Right lobe of liver (tissue), 6 donors: ENCODE measurements at regions not wholly inside any gene's neighbourhood (a gene's known extent, or its start where the extent isn't known, plus 50 kb on each side); places are given as distances from the start of the nearest gene placed in this dataset.

Source experiments
- ATAC-seq, 4 donors: fragments of 200-7000 bp; cut with Tn5 transposase; one replicate each; pipeline ENCODE4 v1.9.1; 2020; ENCODE audit warnings: mild to moderate bottlenecking in 4 of 4, moderate library complexity in 4 of 4
- DNase-seq, 3 donors: peaks; one replicate each; pipeline ENCODE4 v3.0.0-alpha.2; 2020
- H3K27ac ChIP-seq, 3 donors: fragments of 200-600 bp; one replicate each; pipeline ENCODE4 v1.8.0; 2022
- H3K27me3 ChIP-seq, 2 donors: fragments of 200-600 bp; one replicate each; pipeline ENCODE4 v1.8.0; 2022
- H3K36me3 ChIP-seq, 4 donors: fragments of 200-600 bp; sonication (generic) in 1 of 4; one replicate each; pipeline versions ENCODE4 v1.5.1 to v1.8.0; 2017 to 2022; ENCODE audit warnings: control low read depth in 1 of 4
- H3K4me1 ChIP-seq, 4 donors: fragments of 200-600 bp; sonication (generic) in 1 of 4; one replicate each; pipeline versions ENCODE4 v1.5.1 to v1.8.0; 2017 to 2022; ENCODE audit warnings: control low read depth in 1 of 4
- H3K4me3 ChIP-seq, 3 donors: fragments of 200-600 bp; one replicate each; pipeline ENCODE4 v1.8.0; 2022
- H3K9me3 ChIP-seq, 4 donors: fragments of 200-600 bp; sonication (generic) in 1 of 4; one replicate each; pipeline versions ENCODE4 v1.5.1 to v1.8.0; 2017 to 2022; ENCODE audit warnings: control low read depth in 1 of 4
- CTCF ChIP-seq, 4 donors: fragments of 200-600 bp in 3 of 4; fragments of 450-650 bp in 1 of 4; IDR thresholded peaks; one replicate each; pipeline versions ENCODE4 v1.5.1 to v1.8.0; 2016 to 2022; ENCODE audit warnings: antibody characterized with exemption in 4 of 4, mild to moderate bottlenecking in 2 of 4
- POLR2A ChIP-seq: fragments of 450-650 bp; IDR thresholded peaks from one replicate; pipeline ENCODE4 v1.6.1; 2017; ENCODE audit warnings: antibody characterized with exemption, mild to moderate bottlenecking
- WGBS: methylation state at CpG from one replicate; pipeline ENCODE4 v1.1.6; 2018; ENCODE audit warnings: low coverage, low lambda C conversion rate; ENCODE audit not compliant: insufficient coverage; ENCODE audit errors: missing lambda C conversion rate; 5-methylcytosine and 5-hydroxymethylcytosine counted together
- intact Hi-C, 2 donors: fragments of 100-400 bp; cut with DNase I; formaldehyde crosslinking; loops; one replicate each; pipeline versions ENCODE4 v1.11.2 to v1.14.1; 2022
- donor health status: DM: no; HTN: yes; CAD: no.
- donor health status: DM: no; HTN: no; CAD: no.
- donor health status: DM: no; HTN: no; CAD: no.
- donor health status: DM: no; HTN: yes; CAD: no.
- donor health status: DM: no; HTN: yes; CAD: no.

DNA sequence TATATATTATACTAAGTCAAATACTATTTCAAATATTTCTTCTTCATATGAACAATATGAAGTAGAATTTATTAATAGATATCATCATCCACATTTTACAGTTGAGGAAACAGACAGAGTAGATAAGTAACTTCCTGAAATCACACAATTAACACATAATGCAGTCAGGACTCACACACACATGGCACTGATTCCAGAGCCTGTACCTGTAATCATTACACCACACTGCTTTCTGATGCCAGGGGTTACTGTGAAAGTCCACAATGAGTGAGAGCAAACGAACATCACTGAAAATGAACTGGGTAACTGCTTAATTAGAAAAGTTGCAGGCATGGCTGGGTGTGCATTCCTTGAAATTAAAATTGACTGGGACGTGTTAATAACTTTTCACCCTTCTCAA is 169.3 kb upstream of the IFNG-AS1 start:
- DNase-seq (no peak), ATAC-seq (peak in 3 of 4 donors; percentile 42 to 69 (median 49))
- Histone ChIP-seq H3K4me3 (no peak overlapping the region), H3K36me3 (no peaks in the 10 kb centered on the region), H3K9me3 (peaks cover 0 to 8% (median 0%) of the 10 kb centered on the region in 4 donors), H3K27me3 (no peaks in the 10 kb centered on the region), H3K4me1 (no peaks in the 10 kb centered on the region), H3K27ac (no peak overlapping the region)
- WGBS: 56% methylated on average over 2 of the region's 2 CpGs
- TF ChIP-seq POLR2A (no peak), CTCF (IDR thresholded peaks at IDR 0.05) (no peak)
- intact Hi-C loops: no loop called here

DNA sequence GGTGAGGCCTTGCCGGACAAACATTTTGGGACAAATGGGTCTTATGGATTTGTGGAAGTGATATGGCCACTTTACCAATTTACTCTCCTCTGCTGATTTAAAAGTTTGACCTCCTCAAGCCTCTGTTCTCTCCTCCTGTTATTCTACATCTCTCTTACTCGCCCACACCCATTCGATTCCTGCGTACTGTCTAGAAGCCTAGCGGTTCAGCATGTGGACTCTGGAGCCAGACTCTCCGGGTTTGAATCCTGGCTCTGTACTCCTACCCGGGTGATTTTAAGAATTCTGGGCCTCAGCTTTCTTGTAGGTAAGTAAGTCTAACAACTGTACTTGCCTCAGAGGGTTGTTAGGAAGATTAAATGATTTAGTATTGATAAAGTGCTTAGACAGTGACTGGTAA is 168.6 kb upstream of the IFNG-AS1 start:
- Histone ChIP-seq H3K4me3 (no peak overlapping the region), H3K4me1 (no peaks in the 10 kb centered on the region), H3K9me3 (peaks cover 0 to 8% (median 0%) of the 10 kb centered on the region in 4 donors), H3K36me3 (no peaks in the 10 kb centered on the region), H3K27ac (no peak overlapping the region), H3K27me3 (no peaks in the 10 kb centered on the region)
- 73% methylated on average over 7 of the region's 7 CpGs for WGBS
- DNase-seq (no peak), ATAC-seq (no peak)
- no peak for TF ChIP-seq POLR2A
- no peak for TF ChIP-seq CTCF (IDR thresholded peaks at IDR 0.05)
- intact Hi-C loops: no loop called here

- no peaks in the 10 kb centered on the region for H3K27me3 ChIP-seq
- DNase-seq: no peak
- H3K36me3 ChIP-seq: no peaks in the 10 kb centered on the region
- WGBS: 33% methylated on average over 1 of the region's 1 CpG
- TF ChIP-seq CTCF (IDR thresholded peaks at IDR 0.05): no peak
- no peak for TF ChIP-seq POLR2A
- H3K9me3 ChIP-seq: no peaks in the 10 kb centered on the region
- intact Hi-C loops: no loop called here
- H3K27ac ChIP-seq: no peak overlapping the region
- H3K4me1 ChIP-seq: no peaks in the 10 kb centered on the region
- ATAC-seq: no peak
- H3K4me3 ChIP-seq: no peak overlapping the region
Observed at GRCh38 chr12:67822826-67823225, 166.4 kb upstream of the IFNG-AS1 start.

- Histone ChIP-seq H3K27ac (no peak overlapping the region), H3K9me3 (no peaks in the 10 kb centered on the region), H3K4me1 (no peaks in the 10 kb centered on the region), H3K27me3 (no peaks in the 10 kb centered on the region), H3K36me3 (no peaks in the 10 kb centered on the region), H3K4me3 (no peak overlapping the region)
- no peak for TF ChIP-seq POLR2A
- TF ChIP-seq CTCF (IDR thresholded peaks at IDR 0.05): no peak
- 55% methylated on average over 2 of the region's 2 CpGs for WGBS
- ATAC-seq (no peak), DNase-seq (no peak)
- intact Hi-C loops: no loop called here
Observed at GRCh38 chr12:67826148-67826547, 163.1 kb upstream of the IFNG-AS1 start.
